ENCODE measurements at regions not wholly inside any gene's neighbourhood (a gene's known extent, or its start where the extent isn't known, plus 50 kb on each side); places are given as distances from the start of the nearest gene placed in this dataset.

DNA sequence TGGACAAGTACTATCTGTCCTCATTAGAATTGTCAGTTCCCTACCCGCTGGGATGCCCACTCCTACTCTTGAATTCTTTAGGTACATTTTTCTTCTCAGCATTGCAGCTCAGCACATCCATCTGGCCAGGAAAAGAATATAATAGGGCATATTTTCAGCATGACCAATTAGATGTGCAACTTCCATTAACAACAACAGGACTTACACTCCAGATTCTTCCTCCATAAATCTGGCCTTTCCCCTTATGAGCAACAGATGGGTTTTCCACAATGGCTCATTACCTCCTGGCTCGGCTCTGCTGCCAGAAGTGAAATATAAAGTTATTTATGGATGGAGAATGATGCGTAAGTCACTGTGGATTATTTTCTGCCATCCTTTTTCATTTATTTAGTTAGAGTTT is 443.8 kb upstream of the TGFBR2 start:
- peak; percentile 68 for DNase-seq (ENCODE audit: extremely low read depth, low read depth, low spot score)

DNA sequence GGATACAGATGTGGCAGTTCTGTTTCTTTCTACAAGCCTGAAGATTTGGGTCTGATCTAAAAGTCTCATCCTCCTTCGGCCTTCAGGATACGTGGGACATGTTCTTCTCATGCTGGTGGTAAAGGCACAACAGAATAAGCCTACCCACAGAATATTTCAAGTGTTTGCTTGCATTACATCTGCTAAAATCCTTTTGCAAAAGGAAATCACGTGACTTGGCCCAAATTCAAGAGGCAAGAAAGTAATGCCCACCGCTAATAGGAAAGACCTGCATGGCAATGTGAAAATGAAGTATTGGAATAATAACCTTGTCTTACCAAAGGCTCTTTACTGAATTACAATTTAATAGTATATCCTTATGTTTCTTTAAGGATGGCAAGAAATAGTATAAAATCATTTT is 439.9 kb upstream of the TGFBR2 start:
- no peak for DNase-seq (ENCODE audit: extremely low read depth, low read depth, low spot score)

- DNase-seq (ENCODE audit: extremely low read depth, low read depth, low spot score), result no peak
Measured at GRCh38 chr3:30167541-30168011, 438.8 kb upstream of the TGFBR2 start.

DNA sequence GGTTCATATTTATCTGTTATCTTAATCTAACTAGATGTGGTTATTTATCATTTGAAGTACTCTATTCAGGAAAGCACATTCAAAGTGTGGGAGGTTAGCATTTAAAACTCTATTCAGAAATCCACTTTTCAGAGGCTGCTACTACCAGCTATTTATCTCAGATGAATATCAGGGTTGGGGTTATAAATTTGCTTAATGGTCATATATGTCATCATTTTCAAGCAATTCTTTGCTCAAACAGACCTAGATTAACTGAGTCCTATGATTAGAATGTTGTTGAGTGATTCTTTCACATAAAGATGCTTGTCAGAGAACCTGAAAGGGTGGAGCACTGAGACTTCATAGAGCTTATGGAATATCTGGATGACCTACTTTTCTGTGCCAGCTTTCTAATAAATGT is 436.9 kb upstream of the TGFBR2 start:
- no peak for DNase-seq (ENCODE audit: extremely low read depth, low read depth, low spot score)

GRCh38 chr3:30170681-30171438 is 435.5 kb upstream of the TGFBR2 start:
- no peak for DNase-seq (ENCODE audit: extremely low read depth, low read depth, low spot score)

GRCh38 chr3:30174357-30174756 is 432.0 kb upstream of the TGFBR2 start:
- DNase-seq (ENCODE audit: extremely low read depth, low read depth, low spot score), result no peak

GRCh38 chr3:30180310-30181177 is 425.9 kb upstream of the TGFBR2 start:
- DNase-seq (ENCODE audit: extremely low read depth, low read depth, low spot score), result no peak

GRCh38 chr3:30181178-30181465 is 425.3 kb upstream of the TGFBR2 start:
- no peak for DNase-seq (ENCODE audit: extremely low read depth, low read depth, low spot score)

DNA sequence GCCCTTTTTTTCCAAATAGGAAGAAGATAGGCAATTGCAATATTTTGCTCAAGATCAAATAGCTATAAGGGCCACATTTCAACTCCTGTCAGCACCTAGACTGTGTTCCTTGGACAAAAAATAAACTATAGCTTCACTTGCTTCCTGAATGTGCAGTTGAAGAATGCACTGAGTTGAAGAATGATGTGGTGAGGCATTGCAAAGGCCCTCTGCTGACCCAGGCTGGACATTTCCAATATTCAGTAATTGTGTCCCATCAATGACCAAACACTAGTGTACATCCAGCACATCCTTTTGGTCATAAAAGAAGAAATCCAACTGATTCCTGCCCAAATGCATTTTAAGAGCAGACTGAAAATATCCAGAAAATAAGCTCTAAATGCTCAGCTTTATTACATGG is 424.8 kb upstream of the TGFBR2 start:
- no peak for DNase-seq (ENCODE audit: extremely low read depth, low read depth, low spot score)

- DNase-seq (ENCODE audit: extremely low read depth, low read depth, low spot score), result no peak
Measured at GRCh38 chr3:30183421-30183820, 423.0 kb upstream of the TGFBR2 start.

DNA sequence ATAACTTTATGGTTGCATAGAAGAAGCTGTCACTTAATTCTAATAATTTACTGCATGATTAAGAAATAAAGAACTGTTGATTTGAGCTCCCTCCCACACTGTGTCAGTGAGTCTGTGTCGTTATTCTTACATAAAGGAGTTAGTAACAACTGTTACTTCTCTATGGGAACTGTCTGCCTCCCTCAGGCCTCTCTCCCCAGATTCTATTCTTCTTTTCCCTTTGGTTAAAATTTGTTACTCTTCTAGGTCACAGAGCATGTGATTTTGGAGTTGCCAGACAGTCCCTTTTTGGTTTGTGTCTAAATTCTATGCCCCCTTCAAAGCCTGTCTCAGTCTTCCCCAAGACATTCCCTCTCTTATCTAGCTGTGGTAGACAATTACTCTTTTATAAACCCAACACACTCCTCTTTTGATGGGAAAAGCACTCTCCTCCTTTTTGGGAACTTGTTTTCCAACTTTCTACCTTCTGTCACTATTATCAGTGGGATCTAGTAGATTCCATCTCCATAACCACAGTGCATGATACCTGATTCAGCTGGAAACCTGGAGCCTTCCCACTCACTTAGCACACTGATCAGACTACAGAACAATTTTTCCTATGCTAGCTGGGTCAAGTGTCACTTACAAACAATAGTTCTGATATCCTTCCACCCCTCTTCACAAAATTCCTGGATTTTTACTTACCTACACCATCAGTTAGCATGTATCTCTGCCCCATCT is 422.1 kb upstream of the TGFBR2 start:
- DNase-seq (ENCODE audit: extremely low read depth, low read depth, low spot score), result no peak

DNA sequence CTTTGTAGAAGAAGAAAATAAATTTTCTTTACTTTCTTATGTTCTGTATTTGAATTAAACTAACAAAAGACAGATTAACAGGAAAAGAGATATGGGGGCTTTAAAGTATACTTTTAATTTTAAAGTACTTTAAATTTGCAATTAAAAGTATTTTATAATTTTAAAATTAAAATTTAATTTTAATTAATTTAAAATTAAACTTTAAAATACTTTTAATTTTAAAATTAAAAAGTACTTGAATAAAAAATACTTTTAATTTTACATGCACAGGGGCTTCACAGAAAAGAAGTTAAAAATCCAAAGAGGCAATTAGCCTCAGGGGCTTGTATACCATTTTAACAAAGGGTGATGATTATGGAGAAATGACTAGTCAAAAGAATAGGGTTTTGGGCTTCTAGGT is 420.5 kb upstream of the TGFBR2 start:
- no peak for DNase-seq (ENCODE audit: extremely low read depth, low read depth, low spot score)

DNA sequence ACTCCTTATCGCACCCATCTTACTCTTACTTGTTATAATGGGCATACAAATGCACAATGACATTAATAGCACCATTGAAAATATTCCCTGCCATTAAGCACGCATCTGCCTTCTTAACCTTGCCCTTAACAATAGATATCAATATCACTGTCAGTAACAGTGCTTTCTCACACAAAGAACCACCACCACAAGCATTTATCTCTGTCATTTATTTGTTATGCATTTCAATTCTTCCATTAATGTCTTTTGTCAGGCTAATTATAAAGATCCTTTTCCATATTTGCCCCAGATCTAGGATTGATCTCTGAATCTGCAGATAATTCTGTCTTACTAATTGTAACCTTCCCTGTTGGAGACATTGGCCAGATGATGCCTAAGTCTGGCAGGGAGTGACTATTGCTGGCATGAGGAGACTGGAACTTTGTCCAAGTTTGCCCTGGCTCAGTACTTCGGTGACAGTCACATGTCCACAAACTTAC is 419.6 kb upstream of the TGFBR2 start:
- DNase-seq (ENCODE audit: extremely low read depth, low read depth, low spot score), result no peak

DNA sequence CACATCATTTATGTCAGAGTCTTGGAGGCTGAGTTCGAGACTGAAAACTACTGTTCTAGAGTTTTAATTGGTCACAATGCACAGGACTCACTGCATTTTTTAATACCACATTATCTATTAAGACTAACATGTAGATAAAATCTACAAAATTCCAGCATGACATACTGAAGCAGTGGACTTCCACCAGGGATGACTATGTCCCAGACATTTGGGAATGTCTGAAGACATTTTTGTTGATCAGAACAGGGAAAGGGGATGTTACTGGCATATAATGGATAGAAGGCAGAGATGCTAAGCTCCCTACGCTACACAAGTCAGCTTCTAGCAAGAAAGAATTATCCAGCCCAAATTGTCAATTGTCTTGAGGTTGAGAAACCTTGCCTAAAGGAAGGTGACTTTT is 419.0 kb upstream of the TGFBR2 start:
- no peak for DNase-seq (ENCODE audit: extremely low read depth, low read depth, low spot score)

- DNase-seq (ENCODE audit: extremely low read depth, low read depth, low spot score), result no peak
Measured at GRCh38 chr3:30188713-30189112, 417.7 kb upstream of the TGFBR2 start.

GRCh38 chr3:30189900-30190299 is 416.5 kb upstream of the TGFBR2 start:
- no peak for DNase-seq (ENCODE audit: extremely low read depth, low read depth, low spot score)

DNA sequence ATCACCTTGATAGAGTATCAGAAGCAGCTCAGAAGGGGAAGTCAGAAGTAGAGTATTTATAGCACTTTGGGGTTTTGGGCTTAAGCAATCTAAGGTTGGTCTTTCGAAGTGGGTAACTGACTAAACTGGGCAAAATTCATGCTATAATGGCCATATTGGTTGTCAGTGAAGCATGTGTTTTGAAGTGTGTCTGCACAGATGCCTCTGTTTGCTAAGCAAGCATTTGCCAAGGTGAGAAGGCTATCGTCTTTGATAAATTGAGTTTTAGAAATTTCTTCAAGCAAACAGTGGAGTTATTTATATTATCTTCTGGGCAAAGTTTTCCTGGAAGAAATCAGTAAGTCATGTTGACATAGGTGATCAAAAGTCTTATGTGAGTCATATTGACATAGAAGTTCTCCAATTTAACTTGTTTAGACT is 412.8 kb upstream of the TGFBR2 start:
- no peak for DNase-seq (ENCODE audit: extremely low read depth, low read depth, low spot score)

- DNase-seq (ENCODE audit: extremely low read depth, low read depth, low spot score), result no peak
Measured at GRCh38 chr3:30195352-30195751, 411.0 kb upstream of the TGFBR2 start.

DNA sequence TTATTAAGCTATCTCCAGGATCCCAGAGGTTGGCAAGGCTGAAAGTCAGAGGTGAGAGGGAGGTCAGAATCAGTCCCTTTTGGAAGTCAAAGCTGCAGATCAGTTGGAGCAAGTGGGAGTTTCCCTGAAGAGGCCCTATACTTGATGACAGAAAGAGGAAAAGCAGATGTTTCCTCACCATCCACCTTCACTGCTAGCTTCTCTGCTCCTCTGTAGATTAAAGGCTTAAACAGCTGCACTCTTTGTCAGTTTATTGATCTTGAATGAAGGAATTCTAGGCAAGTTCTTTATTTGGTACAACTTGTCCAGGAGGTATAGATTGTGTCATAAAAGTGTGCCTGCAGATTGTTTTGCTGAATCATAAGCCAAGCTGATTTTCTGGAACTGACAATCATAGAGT is 408.2 kb upstream of the TGFBR2 start:
- DNase-seq (ENCODE audit: extremely low read depth, low read depth, low spot score), result no peak

DNA sequence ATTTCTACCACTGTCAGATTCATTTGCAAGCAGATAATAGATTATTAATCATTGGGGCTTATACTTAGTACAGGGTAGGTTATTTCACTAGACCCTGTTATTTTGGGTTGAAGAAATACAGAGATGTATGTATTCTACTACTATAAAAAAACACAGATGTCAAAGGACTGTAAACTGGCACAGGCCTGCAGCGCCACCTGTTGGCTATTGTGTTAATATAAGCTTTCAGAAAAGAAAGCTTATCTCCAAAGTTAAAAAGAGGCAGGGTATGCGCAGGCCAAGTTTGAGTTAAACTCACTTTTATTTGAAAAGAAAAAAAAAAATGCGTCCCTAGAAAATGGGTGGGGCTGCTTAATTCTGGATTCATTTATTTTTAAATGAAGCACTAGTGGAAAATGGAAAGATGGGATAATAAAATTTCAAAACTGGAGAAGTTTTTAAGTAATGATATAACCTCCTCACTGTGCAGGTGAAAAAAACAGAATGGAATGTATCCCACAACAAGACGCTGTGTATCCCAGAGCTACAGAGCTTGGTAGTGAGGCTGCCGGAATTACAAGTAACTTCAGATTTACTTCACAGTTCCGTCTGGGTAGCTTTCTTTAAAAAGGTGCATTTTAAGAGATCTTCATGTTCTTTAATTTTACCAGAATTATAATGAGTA is 407.2 kb upstream of the TGFBR2 start:
- peak; percentile 54 for DNase-seq (ENCODE audit: extremely low read depth, low read depth, low spot score)

DNA sequence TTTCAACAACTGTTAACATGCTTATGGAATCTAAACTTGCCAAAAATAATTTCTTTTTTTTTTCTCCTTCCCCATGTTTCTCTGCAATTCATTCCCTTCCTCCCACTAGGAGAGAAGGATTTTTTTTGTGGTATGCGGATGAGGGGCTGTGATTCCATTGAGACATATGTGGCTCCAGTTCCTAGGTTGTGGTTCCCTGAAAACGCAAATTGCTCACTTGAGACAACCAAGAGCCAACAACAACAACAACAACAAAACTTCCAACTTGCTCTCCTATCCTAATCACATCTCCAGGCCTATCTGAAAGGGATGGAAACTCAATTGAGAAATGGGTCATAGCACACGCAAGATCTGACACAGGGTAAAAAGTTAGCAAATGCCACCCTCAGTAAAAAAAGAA is 406.5 kb upstream of the TGFBR2 start:
- no peak for DNase-seq (ENCODE audit: extremely low read depth, low read depth, low spot score)

Measured in glomerular endothelial cell (primary cell).